HTR-8/SVneo (cell line): ENCODE measurements at regions not wholly inside any gene's neighbourhood (a gene's known extent, or its start where the extent isn't known, plus 50 kb on each side); places are given as distances from the start of the nearest gene placed in this dataset.
"Not testable (repeated sequence)": the region's sequence is repeated elsewhere in the genome, so short reads cannot be mapped to it uniquely, and the experiment has no call there.

ENCODE experiments used
- DNase-seq: peaks from one replicate; pipeline ENCODE4 v3.0.0; 2011; ENCODE audit warnings: low spot score, mixed read lengths; ENCODE audit not compliant: insufficient read length
- FAIRE-seq: peaks from 2 replicates; lab custom pipeline; 2011; peaks lifted over from hg19 to GRCh38; lab: Jason Lieb, UNC

DNA sequence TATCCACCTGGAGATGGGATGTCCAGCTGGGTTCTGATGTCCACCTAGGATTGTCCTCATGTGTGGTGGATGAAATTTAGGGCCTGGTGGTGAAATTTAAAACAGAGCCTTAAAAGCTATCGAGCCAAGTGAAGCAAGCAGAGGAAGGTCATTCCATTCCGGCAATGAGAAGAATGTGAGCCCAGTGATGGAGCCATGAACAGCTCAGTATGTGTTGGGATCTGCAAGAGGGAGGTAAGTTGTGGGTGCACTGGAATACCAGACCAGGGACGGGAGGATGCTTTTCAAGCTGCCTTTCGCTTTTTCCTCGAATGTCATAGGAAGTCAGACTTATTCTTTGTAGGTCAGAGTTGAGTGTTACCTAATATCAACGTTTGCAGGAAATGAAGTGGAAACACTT is 80.6 kb upstream of the THOC3 start:
- not testable (repeated sequence) for DNase-seq, FAIRE-seq

DNA sequence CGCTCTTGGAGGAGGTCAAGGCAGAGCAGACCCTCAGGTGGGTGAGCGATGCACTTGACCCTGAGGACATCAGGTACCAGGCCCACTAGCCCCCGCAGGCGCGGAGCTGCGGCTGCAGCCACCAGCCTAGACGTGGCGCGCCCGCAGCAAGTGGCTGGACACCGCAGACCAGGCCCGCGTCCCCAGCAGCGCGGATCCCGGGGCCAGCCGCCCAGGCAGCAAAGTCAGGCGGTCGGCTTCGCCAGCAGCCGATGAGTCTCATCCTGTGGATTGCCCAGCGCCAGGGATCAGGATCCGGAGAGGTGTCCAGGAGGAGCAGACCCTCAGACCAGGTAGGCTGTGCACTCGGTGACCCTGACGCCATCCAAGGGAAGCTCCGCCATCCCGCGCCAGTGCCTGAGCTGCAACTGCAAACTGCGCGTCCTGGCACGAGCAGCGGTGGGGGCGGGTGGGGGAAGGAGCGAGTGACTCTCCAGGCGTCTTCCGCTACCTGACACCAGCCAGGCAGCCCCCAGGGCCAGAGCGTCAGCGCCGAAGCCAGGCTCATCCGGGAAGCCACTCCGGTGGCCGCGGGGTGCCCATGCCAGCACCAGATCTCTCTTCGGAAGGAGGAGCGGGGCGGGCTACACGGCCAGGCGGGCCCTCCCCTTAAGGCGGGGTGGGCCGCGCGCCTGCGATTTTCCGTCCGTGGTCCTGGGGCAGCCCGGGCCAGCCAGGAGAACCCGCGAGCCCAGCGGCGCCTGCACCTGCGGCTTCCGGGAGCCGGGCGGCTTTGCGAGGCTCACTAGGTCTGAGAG is 92.6 kb upstream of the THOC3 start:
- DNase-seq, FAIRE-seq: not testable (repeated sequence)

DNA sequence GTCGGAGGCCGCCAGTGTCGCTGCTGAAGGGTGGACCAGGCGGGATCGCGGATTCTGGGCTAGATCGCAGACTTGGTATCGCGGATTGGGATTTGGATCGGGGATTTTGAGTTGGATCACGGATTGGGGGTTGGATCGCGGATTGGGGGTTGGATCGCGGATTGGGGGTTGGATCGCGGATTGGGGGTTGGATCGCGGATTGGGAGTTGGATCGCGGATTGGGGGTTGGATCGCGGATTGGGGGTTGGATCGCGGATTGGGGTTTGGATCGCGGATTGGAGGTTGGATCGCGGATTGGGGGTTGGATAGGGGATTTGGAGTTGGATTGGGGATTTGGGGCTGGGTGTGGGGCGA is 93.1 kb upstream of the THOC3 start:
- FAIRE-seq, DNase-seq: not testable (repeated sequence)

DNA sequence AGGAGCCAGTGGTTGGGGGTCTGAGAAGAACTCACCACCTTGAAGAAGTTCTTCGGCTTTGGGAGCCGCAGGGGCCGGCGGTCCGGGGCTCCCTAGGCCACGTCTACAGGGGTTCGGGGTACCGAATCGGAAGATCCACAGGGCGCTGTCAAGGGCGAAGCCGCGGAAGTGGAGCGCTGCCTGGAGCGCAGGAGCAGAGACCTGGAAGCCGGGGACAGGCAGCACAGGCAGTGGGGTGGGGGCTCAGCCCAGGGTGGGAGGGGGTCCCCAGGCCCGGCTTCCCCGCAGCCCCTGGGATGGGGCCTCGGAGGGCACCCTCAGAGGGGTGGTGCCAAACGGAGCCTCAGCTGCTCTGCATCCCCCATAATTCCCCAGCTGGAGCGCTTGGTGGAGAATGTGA is 93.5 kb upstream of the THOC3 start:
- DNase-seq, FAIRE-seq: not testable (repeated sequence)

DNA sequence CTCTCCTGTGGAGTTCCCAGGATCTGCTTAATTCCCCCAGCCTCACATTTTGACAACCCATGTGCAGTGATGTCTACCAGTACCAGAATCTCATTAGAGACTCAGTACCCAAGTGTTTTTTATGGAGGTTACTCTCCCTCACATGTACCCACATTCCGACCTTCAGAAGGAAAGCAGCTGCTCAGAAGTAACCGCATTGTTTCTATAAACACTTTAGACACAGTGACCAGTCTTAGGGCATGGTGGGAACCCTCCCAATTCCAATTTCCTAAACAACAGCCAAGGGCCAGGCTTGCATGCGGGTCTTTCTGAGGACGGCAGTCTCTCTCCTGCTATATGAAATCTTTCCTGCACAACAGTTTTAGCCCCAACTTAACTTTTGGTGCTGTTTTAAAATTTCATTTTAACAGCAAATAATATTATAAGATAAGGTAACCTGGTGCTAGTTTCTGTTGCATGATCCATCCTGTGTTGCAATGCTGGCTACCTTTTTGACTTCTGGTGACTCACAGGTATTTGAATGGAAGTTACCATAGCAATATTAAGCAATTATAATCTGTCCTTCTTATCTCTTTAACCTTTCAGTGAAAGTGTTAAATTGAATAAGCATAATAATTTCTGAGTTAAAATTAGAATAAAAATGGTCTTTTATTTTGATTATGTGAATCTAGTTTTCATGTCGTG is 98.3 kb upstream of the THOC3 start:
- FAIRE-seq, DNase-seq: not testable (repeated sequence)

DNA sequence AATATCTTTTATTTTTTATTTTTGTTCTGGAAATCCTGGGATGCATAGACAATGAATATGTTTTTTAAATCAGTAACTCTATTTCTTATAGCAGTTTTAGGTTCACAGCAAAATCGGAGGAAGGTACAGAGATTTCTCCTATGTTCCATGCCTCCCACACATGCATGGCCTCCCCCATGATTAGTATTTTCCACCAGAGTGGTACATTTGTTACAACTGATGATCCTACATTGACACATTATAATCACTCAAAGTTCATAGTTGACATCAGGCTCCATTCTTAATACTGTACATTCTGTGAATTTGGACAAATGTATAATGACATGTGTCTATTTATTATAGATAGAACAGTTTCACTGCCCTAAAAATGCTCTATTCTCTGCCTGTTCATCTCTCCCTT is 99.0 kb upstream of the THOC3 start:
- not testable (repeated sequence) for FAIRE-seq, DNase-seq

DNA sequence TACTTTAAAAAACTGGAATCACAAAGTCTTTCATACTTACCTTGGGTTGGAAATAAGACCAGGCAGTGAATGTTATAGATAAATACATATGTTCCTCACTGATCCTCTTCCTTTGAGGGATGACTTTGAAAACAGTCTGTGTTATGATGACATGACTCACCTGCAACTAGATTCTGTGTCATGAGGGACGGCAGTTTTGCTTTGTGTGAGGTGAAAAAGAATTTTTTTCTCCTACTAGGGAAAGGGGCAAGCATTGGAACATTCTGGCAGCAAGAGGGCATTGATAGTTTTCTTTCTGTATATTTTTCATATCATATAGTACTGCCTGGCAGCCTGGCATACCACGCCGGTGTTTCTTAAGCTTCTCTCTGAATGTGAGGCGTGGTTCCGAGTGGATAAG is 99.8 kb upstream of the THOC3 start:
- FAIRE-seq, DNase-seq: not testable (repeated sequence)

DNA sequence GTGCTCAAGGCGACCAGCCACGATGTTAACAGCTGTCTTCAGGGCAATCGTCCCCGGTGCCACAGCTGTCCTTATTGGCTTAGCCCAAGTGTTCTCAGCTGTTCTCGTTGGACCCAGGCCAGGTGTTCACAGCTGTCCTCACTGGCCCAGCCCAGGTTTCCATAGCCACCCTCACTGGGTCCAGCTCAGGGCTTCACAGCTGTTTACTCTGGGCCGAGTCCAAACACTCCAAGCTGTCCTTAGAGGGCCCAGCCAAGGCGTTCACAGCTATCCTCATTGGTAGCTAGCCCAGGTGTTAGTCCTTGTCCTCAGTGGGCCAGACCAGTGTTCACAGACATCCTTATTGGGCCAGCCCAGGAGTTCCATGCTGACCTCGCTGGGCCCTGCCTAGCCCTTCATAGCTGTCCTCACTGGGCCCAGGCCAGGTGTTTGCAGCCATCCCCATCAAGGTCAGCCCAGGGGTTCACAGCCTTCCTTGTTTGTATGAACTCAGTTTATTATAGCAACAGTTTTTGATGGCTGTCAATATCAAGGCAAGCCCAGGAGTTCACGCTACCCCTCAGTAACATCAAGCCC is 106.0 kb upstream of the THOC3 start:
- FAIRE-seq, DNase-seq: not testable (repeated sequence)

DNA sequence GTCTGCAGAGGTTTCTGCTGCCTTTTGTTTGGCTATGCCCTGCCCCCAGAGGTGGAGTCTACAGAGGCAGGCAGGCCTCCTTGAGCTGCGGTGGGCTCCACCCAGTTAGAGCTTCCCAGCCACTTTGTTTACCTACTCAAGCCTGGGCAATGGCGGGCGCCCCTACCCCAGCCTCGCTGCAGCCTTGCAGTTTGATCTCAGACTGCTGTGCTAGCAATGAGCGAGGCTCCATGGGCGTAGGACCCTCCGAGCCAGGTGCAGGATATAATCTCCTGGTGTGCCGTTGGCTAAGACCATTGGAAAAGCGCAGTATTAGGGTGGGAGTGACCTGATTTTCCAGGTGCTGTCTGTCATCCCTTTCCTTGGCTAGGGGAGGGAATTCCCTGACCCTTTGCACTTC is 115.6 kb upstream of the THOC3 start:
- FAIRE-seq, DNase-seq: not testable (repeated sequence)

DNA sequence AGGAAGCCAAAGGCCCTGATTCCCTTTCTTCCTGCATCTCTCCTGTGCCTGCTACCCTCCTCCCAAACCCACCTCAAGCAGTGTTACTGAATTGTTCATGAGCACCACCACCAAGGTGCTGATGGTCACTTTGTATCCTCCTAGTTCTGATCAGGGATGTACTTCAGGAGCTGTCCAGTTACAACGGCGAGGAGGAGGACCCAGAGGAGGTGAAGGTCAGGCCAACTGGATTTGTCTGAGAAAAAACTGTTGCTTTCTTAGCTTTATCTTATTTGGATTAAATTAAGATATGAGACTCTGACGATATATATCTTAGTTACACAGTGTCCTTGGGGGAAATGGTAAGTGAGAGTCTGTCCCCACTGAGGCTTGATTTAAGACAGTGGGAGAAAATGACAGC is 135.0 kb upstream of the THOC3 start:
- not testable (repeated sequence) for DNase-seq, FAIRE-seq

DNA sequence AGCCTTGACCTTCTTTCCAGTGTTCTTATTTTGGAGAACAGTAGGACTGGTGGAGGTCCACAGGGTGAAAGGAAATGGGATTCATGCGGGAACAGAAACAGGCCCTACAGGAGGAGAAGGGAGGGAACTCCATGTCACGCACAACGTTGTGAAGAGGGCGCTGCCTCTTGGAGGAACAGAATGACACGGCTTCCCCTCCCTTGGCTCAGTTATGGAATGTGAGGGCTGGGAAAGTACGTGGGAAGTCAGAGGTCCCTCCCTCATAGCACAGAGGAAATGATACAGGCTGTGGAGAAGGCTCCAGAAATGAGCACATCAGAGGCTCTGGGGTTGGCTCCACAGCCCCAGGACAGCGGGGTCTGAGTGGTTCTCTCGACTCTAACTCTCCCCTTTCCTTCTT is 125.3 kb upstream of the SIMC1 start:
- FAIRE-seq, DNase-seq: not testable (repeated sequence)

DNA sequence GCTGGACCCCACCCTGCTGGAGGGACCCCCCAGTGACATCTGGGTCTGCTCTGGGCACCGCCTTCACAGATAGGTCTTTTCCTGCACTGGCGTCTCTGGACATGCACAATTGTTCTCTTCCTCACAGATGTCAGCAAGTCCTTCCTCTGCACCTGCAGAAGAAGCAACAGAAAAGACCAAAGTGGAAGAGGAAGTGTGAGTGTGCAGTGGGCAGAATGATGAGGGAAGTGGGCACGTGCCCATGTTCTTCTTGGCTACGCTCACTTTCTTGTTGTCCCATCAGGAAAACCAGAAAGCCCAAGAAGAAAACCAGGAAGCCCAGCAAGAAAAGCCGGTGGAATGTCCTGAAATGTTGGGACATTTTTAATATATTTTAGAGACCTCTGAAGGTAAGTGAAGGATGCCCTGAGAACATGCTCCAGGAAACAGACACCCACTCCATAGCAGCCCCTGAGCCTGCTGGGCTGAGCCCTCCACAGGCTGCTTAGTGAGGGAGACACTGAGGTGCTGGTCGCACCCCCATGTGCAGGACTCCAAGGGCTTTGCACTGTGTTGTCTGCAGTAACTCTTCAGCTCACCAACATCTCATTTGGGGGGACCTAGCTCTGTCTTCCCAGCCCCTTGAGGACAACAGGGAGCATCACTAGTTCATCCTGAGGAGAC is 124.4 kb upstream of the SIMC1 start:
- not testable (repeated sequence) for FAIRE-seq, DNase-seq

DNA sequence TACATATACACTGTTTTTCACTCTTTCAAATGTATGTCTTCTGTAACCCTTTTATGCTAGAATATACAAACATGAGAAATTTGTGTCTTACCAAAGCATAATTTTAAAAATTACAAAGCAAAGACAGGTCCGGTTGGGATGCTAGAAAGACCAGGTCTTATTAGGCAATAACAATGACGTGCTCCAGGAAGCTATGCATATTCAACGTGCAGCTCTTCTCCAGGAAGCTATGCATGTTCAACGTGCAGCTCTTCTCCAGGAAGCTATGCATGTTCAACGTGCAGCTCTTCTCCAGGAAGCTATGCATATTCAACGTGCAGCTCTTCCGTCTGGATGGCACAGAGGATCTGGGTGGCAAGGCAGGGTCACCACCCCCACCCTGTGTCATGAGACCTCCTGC is 123.4 kb upstream of the SIMC1 start:
- not testable (repeated sequence) for FAIRE-seq, DNase-seq

DNA sequence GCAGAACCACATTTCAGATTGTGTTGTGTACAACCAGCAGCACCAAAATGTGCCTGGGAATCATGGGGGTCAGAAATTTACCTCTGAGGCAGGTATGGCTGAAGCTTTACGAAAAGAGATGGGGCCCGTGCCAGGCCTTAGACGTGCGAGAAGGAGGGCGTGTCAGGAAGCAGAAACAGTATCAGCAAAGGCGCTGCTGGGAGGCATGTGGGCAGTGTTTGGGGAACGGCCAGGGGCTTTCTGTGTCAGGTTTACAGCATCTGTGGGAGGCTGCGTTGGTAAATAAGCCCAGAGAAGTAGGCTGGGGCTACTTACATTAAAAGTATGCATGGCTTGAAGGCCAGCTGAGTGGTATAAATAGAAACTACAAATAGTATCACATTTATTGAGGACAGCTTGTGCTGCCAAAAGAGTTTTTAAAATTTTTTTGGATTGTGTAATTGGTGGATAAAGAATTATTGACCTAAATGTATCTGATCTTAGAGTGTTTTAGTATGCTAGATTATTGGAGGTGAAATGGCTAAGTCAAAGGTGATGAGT is 120.5 kb upstream of the SIMC1 start:
- not testable (repeated sequence) for FAIRE-seq, DNase-seq

DNA sequence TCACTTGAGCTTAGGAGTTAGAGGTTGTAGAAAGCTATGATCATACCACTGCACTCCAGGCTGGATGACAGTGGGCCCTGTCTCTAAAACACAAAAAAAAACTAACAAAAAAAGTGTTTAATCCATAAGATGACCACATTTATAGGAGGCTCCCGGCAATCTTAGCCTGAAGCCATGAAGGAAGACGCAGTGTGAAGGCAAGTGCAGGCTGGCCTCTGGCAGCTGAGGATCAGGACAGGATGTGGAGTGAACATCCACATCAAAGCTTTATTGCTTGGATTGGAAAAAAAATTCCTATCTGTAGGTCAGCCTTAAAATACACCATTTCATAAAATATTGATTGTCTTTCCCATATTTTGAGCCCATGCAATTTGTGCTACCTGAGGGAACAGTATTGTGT is 115.9 kb upstream of the SIMC1 start:
- not testable (repeated sequence) for DNase-seq, FAIRE-seq

DNA sequence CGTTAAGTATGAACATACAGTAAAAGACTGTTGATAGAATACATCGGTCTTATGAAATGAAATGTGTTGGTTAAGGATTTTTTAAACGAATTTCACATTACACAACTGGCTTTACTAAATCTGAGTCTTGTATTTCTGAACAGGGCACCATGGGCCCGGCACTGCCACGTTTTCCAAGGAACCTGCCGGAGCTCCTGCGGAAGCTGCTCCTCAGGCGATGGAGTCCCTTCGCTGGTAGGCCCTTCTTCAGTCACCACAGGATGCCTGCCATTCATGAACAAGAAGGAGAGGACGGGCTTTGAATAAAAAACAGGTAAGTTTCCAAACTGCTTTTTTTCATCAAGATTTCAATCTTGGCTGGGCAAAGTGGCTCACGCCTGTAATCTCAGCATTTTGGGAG is 114.1 kb upstream of the SIMC1 start:
- not testable (repeated sequence) for FAIRE-seq

DNA sequence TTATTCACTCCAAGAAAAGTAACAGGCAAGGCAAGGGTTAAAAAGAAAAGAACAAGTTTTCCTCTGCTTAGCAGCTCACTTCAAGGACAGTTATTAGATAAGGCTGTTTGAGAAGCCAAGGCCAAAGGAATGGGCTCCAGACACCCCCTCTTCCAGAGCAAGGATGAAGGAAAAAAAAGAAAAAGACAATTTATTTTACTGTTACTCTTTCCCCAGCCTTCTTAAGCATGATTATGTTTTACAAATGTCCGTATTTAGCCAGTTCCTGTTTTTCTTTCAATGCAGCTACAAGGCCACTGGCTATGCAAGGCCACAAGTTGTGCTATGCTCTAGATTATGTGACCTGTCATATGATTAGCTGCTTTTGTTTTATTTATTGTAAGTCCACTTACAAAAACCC is 106.5 kb upstream of the SIMC1 start:
- no peak for DNase-seq
- no peak for FAIRE-seq

More for the DNA sequence above, 114.1 kb upstream of the SIMC1 start:
- not testable (repeated sequence) for DNase-seq

DNA sequence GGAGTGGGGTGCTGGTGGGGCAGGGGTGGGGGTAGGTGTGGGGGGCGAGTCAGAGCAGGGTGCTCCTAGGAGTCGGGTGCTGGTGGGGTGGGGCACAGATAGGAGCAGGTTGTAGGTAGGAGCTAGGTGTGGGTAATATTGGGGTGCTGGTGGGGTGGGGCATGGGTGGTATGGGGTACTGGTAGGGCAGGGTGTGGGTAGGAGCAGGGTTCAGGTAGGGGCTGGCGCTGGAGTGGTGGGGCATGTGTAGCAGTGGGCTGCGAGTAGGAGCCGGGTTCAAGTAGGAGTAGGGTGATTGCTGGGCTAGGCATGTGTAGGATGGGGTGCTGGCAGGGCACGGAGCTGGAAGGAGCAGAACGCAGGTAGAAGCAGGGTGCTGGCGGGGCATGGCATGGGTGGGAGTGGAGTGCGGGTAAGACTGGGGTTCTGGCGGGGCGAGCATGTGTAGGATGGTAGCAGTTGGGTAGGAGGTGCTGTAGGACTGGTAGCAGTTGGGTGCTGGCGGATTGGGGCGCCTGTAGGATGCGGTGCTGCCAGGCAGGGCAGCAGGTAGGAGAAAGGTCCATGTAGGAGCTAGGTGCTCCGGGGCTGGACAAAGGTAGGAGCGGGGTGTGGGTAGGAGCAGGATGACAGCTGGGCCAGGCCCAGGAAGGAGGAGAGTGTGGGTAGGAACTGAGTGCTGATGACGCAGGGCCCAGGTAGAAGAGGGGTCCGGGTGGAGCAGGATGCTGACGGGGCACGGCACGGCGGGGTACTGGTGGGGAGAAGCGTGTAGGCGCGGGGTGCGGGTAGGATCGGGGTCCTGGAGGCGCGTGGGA is 105.5 kb upstream of the SIMC1 start:
- DNase-seq: no peak
- no peak for FAIRE-seq

DNA sequence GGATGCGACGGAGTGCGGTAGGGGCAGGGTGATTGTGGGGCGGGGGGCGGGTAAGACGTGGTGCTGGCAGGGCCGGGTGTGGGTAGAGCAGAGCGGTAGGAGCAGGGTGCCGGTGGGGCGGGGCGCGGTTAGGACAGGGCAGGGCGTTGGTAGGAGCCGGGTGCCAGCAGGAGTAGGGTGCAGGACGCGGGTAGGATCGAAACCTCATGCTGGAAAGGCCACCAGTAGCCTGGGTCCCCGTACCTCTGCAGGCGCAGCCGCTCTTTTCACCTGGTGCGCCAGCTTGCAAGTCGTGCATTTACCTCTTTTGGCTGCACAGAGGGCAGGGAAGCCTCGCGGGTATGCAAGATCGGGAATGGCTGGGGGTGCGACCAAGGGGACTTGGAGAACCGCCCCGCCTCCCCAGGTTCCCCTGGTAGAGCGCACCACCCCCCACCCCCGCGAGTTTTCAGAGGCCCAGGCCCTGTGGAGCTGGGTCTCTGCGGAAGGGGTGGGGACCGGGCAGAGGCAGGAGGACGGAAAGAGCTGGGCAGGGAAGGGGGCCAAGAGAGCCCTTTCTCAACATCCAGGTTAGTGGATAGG is 104.8 kb upstream of the SIMC1 start:
- DNase-seq: no peak

More for the DNA sequence above, 104.8 kb upstream of the SIMC1 start:
- no peak for FAIRE-seq
